MM.1S (cell line): ENCODE measurements at regions not wholly inside any gene's neighbourhood (a gene's known extent, or its start where the extent isn't known, plus 50 kb on each side); places are given as distances from the start of the nearest gene placed in this dataset.
"Not testable (repeated sequence)": the region's sequence is repeated elsewhere in the genome, so short reads cannot be mapped to it uniquely, and the experiment has no call there.

ENCODE experiments used
- DNase-seq: peaks from one replicate; pipeline ENCODE4 v3.0.0-alpha.2; 2015
- H2AFZ ChIP-seq: fragments of 300-600 bp; sonication (generic); 2 replicates; pipeline ENCODE4 v1.6.0; 2016; ENCODE audit warnings: antibody characterized with exemption, low read length
- H3F3A ChIP-seq: fragments of 300-600 bp; sonication (generic); 2 replicates; pipeline ENCODE4 v1.6.1; 2016; ENCODE audit warnings: mild to moderate bottlenecking, antibody characterized with exemption, low read length, moderate library complexity, mixed read lengths; ENCODE audit not compliant: insufficient read depth
- H3K27ac ChIP-seq: fragments of 300-600 bp; sonication (generic); 2 replicates; pipeline ENCODE4 v1.5.1; 2016; ENCODE audit warnings: mild to moderate bottlenecking, low read length
- H3K27me3 ChIP-seq: fragments of 300-600 bp; sonication (generic); replicated peaks from 2 replicates; pipeline ENCODE4 v1.6.0; 2016; ENCODE audit warnings: low read length; ENCODE audit not compliant: insufficient read depth
- H3K36me3 ChIP-seq: fragments of 300-600 bp; sonication (generic); replicated peaks from 2 replicates; pipeline ENCODE4 v1.6.1; 2016; ENCODE audit warnings: mild to moderate bottlenecking, low read length, mixed read lengths; ENCODE audit not compliant: insufficient read depth
- H3K4me1 ChIP-seq: fragments of 300-600 bp; sonication (generic); 2 replicates; pipeline ENCODE4 v1.6.1; 2016; ENCODE audit warnings: low read length, mixed read lengths
- H3K4me2 ChIP-seq: fragments of 300-600 bp; sonication (generic); 2 replicates; pipeline ENCODE4 v1.6.0; 2016; ENCODE audit warnings: low read depth, low read length
- H3K4me3 ChIP-seq: fragments of 300-600 bp; sonication (generic); 2 replicates; pipeline ENCODE4 v1.5.1; 2016; ENCODE audit warnings: low read length, mixed read lengths
- H3K79me2 ChIP-seq: fragments of 300-600 bp; sonication (generic); 2 replicates; pipeline ENCODE4 v1.6.1; 2016; ENCODE audit warnings: mixed run types, low read length, mixed read lengths
- H3K9ac ChIP-seq: fragments of 300-600 bp; sonication (generic); 2 replicates; pipeline ENCODE4 v1.6.1; 2016; ENCODE audit warnings: low read length, mixed read lengths
- H3K9me2 ChIP-seq: fragments of 300-600 bp; sonication (generic); replicated peaks from 2 replicates; pipeline ENCODE4 v1.6.1; 2016; ENCODE audit warnings: mild to moderate bottlenecking, low read length, mixed read lengths; ENCODE audit not compliant: insufficient read depth
- H3K9me3 ChIP-seq: fragments of 300-600 bp; sonication (generic); replicated peaks from 2 replicates; pipeline ENCODE4 v1.6.1; 2016; ENCODE audit warnings: mild to moderate bottlenecking, low read length, mixed read lengths; ENCODE audit not compliant: insufficient read depth
- H4K20me1 ChIP-seq: fragments of 300-600 bp; sonication (generic); 2 replicates; pipeline ENCODE4 v1.6.1; 2016; ENCODE audit warnings: mild to moderate bottlenecking, low read length, moderate library complexity, mixed read lengths; ENCODE audit not compliant: insufficient read depth
- EZH2 ChIP-seq: fragments of 300-600 bp; sonication (generic); optimal IDR thresholded peaks from 2 replicates; pipeline ENCODE3; 2017; ENCODE audit warnings: low read depth, mild to moderate bottlenecking, antibody characterized with exemption, low read length, mixed read lengths
- EZH2phosphoT487 ChIP-seq: fragments of 300-600 bp; sonication (generic); IDR thresholded peaks from 2 replicates; pipeline ENCODE4 v1.6.1; 2018; ENCODE audit warnings: antibody characterized with exemption, low read length
- TF ChIP-seq, protein P1 (sequence below): fragments of 300-600 bp; sonication (generic); IDR thresholded peaks from 2 replicates; pipeline ENCODE4 v1.5.1; 2016; ENCODE audit warnings: antibody characterized with exemption, low read length, mixed read lengths

DNA sequence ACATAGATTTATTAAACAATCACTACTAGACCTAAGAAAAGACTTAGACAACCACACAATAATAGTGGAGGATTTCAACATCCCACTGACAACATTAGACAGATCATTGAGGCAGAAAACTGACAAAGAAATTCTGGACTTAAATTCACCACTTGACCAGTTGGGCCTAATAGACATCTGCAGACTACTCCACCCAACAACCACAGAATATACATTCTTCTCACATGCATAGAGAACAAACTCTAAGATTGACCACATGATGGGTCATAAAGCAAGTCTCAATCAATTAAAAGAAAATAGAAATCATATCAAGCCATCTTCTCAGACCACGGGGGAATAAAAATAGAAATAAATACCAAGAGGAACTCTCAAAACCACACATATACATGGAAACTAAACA lies 136.7 kb upstream of the ARG1 start:
- Histone ChIP-seq H3K9me2 (no peaks in the 10 kb centered on the region), H2AFZ (no peak overlapping the region), H3K4me2 (no peak overlapping the region), H3K9me3 (no peaks in the 10 kb centered on the region), H3K79me2 (no peaks in the 10 kb centered on the region), H3K4me3 (no peak overlapping the region), H3K4me1 (no peaks in the 10 kb centered on the region), H3K27me3 (no peaks in the 10 kb centered on the region), H3F3A (no peaks in the 10 kb centered on the region), H3K27ac (no peak overlapping the region), H3K9ac (no peak overlapping the region), H3K36me3 (no peaks in the 10 kb centered on the region), H4K20me1 (no peaks in the 10 kb centered on the region)
- TF ChIP-seq, protein P1, sequence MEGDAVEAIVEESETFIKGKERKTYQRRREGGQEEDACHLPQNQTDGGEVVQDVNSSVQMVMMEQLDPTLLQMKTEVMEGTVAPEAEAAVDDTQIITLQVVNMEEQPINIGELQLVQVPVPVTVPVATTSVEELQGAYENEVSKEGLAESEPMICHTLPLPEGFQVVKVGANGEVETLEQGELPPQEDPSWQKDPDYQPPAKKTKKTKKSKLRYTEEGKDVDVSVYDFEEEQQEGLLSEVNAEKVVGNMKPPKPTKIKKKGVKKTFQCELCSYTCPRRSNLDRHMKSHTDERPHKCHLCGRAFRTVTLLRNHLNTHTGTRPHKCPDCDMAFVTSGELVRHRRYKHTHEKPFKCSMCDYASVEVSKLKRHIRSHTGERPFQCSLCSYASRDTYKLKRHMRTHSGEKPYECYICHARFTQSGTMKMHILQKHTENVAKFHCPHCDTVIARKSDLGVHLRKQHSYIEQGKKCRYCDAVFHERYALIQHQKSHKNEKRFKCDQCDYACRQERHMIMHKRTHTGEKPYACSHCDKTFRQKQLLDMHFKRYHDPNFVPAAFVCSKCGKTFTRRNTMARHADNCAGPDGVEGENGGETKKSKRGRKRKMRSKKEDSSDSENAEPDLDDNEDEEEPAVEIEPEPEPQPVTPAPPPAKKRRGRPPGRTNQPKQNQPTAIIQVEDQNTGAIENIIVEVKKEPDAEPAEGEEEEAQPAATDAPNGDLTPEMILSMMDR = no peak
- TF ChIP-seq EZH2phosphoT487 (no peak), EZH2 (no peak)
- DNase-seq = no peak

DNA sequence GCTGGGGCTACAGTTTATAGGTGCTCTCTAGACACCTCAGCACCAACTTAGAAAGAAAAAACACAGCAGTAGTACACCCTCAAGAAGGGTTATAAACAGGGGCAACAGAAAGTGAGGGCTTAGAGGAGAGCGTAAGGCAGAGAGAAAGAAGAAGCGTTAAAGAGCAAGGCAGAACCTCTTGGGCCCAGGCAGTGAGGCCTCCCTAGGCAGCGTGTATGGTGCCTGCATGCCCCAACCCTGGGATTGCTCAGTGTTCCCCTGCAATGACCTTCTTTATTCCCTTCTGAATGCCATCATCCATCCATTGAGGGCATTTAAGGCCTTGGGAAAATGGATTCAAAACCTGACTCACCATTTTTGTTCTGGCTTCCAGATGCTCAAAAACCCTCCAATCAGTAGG lies 130.0 kb upstream of the ARG1 start:
- Histone ChIP-seq H3K27ac (no peak overlapping the region), H3K4me3 (no peak overlapping the region), H3K4me2 (no peak overlapping the region), H4K20me1 (no peaks in the 10 kb centered on the region), H2AFZ (no peak overlapping the region), H3K36me3 (no peaks in the 10 kb centered on the region), H3K9ac (no peak overlapping the region), H3F3A (no peaks in the 10 kb centered on the region), H3K27me3 (no peaks in the 10 kb centered on the region), H3K9me2 (no peaks in the 10 kb centered on the region), H3K4me1 (no peaks in the 10 kb centered on the region), H3K79me2 (no peaks in the 10 kb centered on the region), H3K9me3 (no peaks in the 10 kb centered on the region)
- TF ChIP-seq, protein P1 = no peak
- TF ChIP-seq EZH2 (no peak), EZH2phosphoT487 (no peak)
- no peak for DNase-seq

DNA sequence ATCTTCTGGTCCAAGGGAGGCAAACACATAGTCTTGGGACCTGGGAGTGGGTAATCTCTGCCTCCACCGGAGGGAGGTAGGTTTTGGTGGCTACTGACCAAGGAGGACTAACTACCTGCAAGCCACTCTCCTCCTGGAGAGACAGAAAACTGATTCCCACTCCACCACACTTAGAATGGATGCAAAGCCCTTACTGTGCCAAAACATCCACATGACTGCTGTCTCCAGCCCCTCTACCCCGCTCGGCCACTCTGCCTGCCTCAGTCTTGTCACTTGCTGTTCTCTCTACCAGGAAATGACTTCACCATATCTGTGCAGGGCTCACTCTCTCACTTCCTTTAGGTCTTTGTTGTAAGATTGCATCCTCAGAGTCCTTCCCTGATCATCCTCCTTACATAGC lies 129.5 kb upstream of the ARG1 start:
- H4K20me1 ChIP-seq = no peaks in the 10 kb centered on the region
- no peak for DNase-seq
- H3K4me1 ChIP-seq = no peaks in the 10 kb centered on the region
- TF ChIP-seq, protein P1 = no peak
- TF ChIP-seq EZH2 = no peak
- TF ChIP-seq EZH2phosphoT487 = no peak
- H3K4me2 ChIP-seq = no peak overlapping the region
- H3K27ac ChIP-seq = no peak overlapping the region
- no peak overlapping the region for H2AFZ ChIP-seq
- no peaks in the 10 kb centered on the region for H3K79me2 ChIP-seq
- no peaks in the 10 kb centered on the region for H3K27me3 ChIP-seq
- H3K9me3 ChIP-seq = no peaks in the 10 kb centered on the region
- H3K4me3 ChIP-seq = no peak overlapping the region
- no peaks in the 10 kb centered on the region for H3K36me3 ChIP-seq
- no peaks in the 10 kb centered on the region for H3K9me2 ChIP-seq
- H3K9ac ChIP-seq = no peak overlapping the region
- H3F3A ChIP-seq = no peaks in the 10 kb centered on the region

DNA sequence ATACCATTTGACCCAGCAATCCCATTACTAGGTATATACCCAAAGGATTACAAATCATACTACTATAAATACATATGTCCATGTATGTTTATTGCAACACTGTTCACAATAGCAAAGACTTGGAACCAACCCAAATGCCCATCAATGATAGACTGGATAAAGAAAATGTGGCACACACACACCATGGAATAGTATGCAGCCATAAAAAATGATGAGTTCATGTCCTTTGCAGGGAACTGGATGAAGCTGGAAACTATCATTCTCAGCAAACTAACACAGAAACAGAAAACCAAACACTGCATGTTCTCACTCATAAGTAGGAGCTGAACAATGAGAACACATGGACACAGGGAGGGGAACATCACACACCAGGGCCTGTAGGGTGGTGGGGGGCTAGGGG lies 127.7 kb upstream of the ARG1 start:
- not testable (repeated sequence) for H3F3A ChIP-seq, DNase-seq, H3K9me3 ChIP-seq, H4K20me1 ChIP-seq, H3K4me1 ChIP-seq, H3K27ac ChIP-seq, H3K4me2 ChIP-seq, H3K9ac ChIP-seq, H3K4me3 ChIP-seq, H2AFZ ChIP-seq, H3K9me2 ChIP-seq, H3K27me3 ChIP-seq, H3K36me3 ChIP-seq, H3K79me2 ChIP-seq
